GM21423 (cell line): ENCODE measurements at regions not wholly inside any gene's neighbourhood (a gene's known extent, or its start where the extent isn't known, plus 50 kb on each side); places are given as distances from the start of the nearest gene placed in this dataset.
"Not testable (repeated sequence)": the region's sequence is repeated elsewhere in the genome, so short reads cannot be mapped to it uniquely, and the experiment has no call there.

Experiments
- ATAC-seq: cut with Tn5 transposase; IDR thresholded peaks from one replicate; pipeline ENCODE4 v1.9.1; 2021; ENCODE audit warnings: mild to moderate bottlenecking, moderate library complexity; ENCODE audit not compliant: unreplicated experiment

- ATAC-seq, result no peak
These were observed 273.0 kb upstream of the CRY1 start for GRCh38 chr12:107366322-107366721.

GRCh38 chr12:107368586-107368985, 275.2 kb upstream of the CRY1 start:
- ATAC-seq, result no peak

GRCh38 chr12:107369006-107369405, 275.7 kb upstream of the CRY1 start:
- ATAC-seq, result no peak

- ATAC-seq, result no peak
These were observed 276.3 kb upstream of the CRY1 start for GRCh38 chr12:107369679-107370078.

GRCh38 chr12:107372229-107372658, 278.9 kb upstream of the CRY1 start:
- ATAC-seq, result no peak

GRCh38 chr12:107373238-107373809, 280.0 kb upstream of the CRY1 start:
- no peak for ATAC-seq

GRCh38 chr12:107374161-107374840, 281.0 kb upstream of the CRY1 start:
- ATAC-seq, result no peak

GRCh38 chr12:107375231-107375630, 281.9 kb upstream of the CRY1 start:
- no peak for ATAC-seq

- no peak for ATAC-seq
These were observed 284.4 kb upstream of the CRY1 start for GRCh38 chr12:107377596-107378385.

GRCh38 chr12:107378609-107379008, 285.3 kb upstream of the CRY1 start:
- ATAC-seq, result no peak

GRCh38 chr12:107379142-107379851, 285.9 kb upstream of the CRY1 start:
- ATAC-seq, result not testable (repeated sequence)

GRCh38 chr12:107379852-107380567, 286.7 kb upstream of the CRY1 start:
- ATAC-seq, result no peak

- ATAC-seq, result no peak
These were observed 291.3 kb upstream of the CRY1 start for GRCh38 chr12:107384645-107385044.

- ATAC-seq, result no peak
These were observed 292.2 kb upstream of the CRY1 start for GRCh38 chr12:107385509-107385908.

GRCh38 chr12:107386569-107386968, 293.2 kb upstream of the CRY1 start:
- ATAC-seq, result no peak

- no peak for ATAC-seq
These were observed 294.9 kb upstream of the CRY1 start for GRCh38 chr12:107388263-107388662.

GRCh38 chr12:107390414-107390813, 295.2 kb upstream of the PWP1 start:
- no peak for ATAC-seq

- ATAC-seq, result no peak
These were observed 292.4 kb upstream of the PWP1 start for GRCh38 chr12:107393043-107393717.

- no peak for ATAC-seq
These were observed 290.9 kb upstream of the PWP1 start for GRCh38 chr12:107394693-107395092.

- ATAC-seq, result no peak
These were observed 289.8 kb upstream of the PWP1 start for GRCh38 chr12:107395817-107396216.
